ENCODE measurements at regions not wholly inside any gene's neighbourhood (a gene's known extent, or its start where the extent isn't known, plus 50 kb on each side); places are given as distances from the start of the nearest gene placed in this dataset.

GRCh38 chr2:75277111-75277510 is 77.8 kb upstream of the TACR1 start:
- FAIRE-seq = no peak

DNA sequence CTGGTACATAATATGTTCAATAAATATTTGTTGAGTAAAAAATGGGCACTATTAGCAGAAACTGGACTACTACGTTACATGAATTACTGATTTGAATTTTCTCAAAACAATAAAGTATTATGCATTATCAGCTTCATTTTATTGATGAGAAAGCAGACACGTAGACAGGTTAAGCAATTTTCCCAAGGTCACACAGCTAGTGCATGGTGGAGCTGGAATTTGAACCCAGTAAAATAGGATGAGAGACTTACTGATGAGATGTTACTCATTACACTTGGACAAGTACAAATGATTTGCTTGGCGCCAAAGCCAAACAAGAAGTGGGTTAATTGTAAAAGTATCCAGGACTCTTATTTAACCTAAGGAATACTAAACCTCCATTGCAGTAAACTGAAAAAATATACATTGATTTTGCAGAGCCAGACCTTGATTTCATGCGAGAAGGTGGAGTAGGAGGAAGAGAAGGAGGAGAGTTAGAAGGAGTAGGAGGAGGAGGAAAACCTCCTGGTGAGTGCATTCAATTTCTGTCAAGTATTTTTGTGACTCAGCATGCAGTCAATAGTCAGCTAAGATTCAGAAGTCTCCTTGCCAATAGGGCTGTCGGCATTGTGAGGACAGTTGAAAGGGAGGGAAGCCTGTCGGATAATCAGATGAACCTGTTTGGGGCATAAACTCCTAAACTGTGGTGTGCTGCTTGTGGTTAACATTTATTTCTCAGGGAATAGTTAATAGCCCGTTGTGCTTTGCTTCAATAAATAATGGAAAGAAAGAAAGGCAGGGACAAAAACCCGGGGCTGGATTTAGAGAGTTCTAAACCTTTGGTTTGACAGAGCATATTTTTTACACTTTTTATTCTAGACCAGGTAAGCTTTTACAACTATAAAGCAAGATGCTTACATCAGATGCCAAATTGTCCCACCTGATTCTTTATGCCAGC is 77.0 kb upstream of the TACR1 start:
- no peak for FAIRE-seq

DNA sequence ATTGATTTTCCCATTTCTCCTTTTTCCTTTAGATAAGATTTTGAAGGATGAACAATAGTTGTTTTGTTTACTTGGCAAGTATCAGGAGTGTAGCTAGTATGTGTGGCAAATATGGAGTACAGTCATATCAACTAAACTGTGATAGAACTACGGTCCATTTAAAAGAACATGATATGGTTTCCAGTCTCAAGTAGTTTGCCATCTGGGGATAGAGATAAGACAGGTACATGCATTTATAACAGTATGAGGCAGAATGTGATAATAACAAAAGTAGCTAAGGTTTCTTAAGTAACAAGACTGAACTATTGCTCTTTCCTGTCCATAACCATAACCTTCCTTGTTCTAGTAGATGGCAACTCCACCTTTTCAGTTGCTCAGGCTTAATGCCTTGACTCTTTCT is 75.6 kb upstream of the TACR1 start:
- FAIRE-seq = no peak

DNA sequence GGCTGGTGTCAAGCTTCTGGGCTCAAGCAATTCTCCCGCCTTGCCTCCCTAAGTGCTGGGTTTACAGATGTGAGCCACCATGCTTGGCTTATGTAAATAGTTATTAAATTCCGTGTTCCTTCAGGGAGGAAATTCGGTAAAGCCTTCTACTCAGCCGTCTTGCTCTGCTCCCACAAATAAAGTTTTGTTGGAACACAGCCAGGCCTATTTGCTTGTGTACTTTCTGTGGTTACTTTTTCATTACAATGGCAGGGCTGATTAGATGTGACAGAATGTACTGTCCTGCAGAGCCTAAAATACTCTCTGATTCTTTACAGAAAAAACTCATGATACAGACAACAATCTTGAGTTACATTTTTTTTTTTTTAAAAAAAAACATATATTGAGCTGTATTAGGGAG is 68.8 kb upstream of the TACR1 start:
- FAIRE-seq = no peak

- no peak for FAIRE-seq
These were observed 62.6 kb upstream of the TACR1 start for GRCh38 chr2:75261923-75262322.

- FAIRE-seq = no peak
These were observed 61.6 kb upstream of the TACR1 start for GRCh38 chr2:75260946-75261345.

DNA sequence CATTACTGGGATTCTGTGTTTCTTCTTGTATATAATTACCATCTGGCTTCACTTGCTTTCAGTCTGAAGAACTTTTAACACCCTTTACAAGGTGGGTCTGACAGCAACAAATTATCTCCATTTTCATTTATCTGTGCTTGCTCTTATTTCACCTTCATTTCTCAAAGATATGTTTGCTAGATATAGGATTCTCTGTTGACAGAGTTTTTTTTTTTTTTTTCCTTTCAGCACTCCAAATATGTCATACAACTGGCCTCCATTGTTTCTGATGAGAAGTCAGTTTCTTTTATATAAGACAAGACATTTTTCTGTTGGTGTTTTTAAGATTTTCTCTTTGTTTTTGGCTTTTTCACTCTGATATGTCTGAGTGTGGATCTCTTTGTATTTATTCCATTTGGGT is 59.3 kb upstream of the TACR1 start:
- no peak for FAIRE-seq

DNA sequence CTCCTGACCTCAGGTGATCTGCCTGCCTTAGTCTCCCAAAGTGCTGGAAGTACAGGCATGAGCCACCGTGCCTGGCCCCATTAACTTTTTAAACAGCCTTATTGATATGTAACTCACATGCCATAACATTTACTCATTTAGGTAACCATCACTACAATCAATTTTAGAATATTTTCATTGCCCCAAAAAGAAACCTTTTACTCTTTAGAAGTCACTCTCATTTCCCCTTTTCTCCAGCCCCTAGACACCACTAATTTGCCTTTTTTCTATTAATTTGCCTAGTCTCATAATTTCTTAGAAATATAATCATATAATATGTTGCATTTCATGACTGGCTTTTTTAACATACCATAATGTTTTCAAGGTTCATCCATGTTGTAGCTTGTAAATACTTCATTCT is 57.2 kb upstream of the TACR1 start:
- no peak for FAIRE-seq

DNA sequence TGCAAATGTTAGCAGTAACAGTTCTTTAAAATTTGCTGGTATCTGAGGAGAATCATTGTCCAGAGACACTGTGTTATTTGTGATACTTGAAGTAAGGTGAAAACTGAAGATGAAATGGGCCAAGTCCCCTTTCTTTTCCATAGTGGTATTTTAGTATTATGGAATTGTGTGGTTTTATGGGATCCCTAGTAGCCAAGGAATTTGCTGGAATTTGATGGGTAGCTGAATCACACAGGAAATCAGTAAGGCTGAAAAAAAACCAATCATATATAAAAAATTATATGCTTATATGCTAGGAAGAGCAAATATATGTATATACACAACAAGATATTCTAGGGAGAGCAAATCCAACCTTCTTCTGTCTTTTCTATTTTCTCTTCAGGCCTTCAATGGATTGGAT is 54.2 kb upstream of the TACR1 start:
- FAIRE-seq = no peak

- no peak for FAIRE-seq
These were observed 52.6 kb upstream of the TACR1 start for GRCh38 chr2:75251896-75252295.
